HEK293 (cell line): ENCODE measurements at regions not wholly inside any gene's neighbourhood (a gene's known extent, or its start where the extent isn't known, plus 50 kb on each side); places are given as distances from the start of the nearest gene placed in this dataset.

Experiments used
- MZF1 ChIP-seq: fragments of 450-650 bp; formaldehyde crosslinking; IDR thresholded peaks from 2 replicates; pipeline ENCODE4 v1.5.1; 2017; ENCODE audit warnings: missing biosample characterization, missing genetic modification characterization, borderline replicate concordance
- ZNF24 ChIP-seq: fragments of 450-650 bp; formaldehyde crosslinking; IDR thresholded peaks from 2 replicates; pipeline ENCODE4 v1.5.1; 2016; ENCODE audit warnings: missing biosample characterization, missing genetic modification characterization
- TF ChIP-seq, protein P1 (sequence below): fragments of 450-650 bp; formaldehyde crosslinking; IDR thresholded peaks from 2 replicates; pipeline ENCODE4 v1.5.1; 2016; ENCODE audit warnings: missing biosample characterization, missing genetic modification characterization

DNA sequence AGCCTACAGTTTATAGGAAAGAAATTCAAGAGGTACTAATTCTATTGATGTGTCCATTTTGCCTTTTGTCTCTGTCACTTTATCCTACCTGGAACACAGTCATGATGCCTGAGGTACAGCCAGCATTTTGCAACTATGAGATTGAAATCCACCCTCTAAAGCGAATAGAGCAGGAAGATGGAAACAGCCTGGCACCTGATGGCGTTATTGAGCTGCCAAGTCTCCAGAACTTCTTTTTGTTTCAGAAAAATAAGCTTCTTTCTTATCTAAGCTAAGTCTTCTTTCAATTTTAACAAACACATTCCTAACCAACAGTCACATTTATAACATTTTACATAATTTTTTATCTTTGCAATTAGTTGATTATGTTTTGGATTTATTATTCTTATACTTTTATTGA, 182.1 kb downstream of the PAWR start (continued):
- TF ChIP-seq, protein P1, sequence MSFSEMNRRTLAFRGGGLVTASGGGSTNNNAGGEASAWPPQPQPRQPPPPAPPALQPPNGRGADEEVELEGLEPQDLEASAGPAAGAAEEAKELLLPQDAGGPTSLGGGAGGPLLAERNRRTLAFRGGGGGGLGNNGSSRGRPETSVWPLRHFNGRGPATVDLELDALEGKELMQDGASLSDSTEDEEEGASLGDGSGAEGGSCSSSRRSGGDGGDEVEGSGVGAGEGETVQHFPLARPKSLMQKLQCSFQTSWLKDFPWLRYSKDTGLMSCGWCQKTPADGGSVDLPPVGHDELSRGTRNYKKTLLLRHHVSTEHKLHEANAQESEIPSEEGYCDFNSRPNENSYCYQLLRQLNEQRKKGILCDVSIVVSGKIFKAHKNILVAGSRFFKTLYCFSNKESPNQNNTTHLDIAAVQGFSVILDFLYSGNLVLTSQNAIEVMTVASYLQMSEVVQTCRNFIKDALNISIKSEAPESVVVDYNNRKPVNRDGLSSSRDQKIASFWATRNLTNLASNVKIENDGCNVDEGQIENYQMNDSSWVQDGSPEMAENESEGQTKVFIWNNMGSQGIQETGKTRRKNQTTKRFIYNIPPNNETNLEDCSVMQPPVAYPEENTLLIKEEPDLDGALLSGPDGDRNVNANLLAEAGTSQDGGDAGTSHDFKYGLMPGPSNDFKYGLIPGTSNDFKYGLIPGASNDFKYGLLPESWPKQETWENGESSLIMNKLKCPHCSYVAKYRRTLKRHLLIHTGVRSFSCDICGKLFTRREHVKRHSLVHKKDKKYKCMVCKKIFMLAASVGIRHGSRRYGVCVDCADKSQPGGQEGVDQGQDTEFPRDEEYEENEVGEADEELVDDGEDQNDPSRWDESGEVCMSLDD: no peak
- no peak for TF ChIP-seq ZNF24 (tag by site-specific recombination)
- TF ChIP-seq MZF1 (tag by site-specific recombination): no peak
